ENCODE measurements at regions not wholly inside any gene's neighbourhood (a gene's known extent, or its start where the extent isn't known, plus 50 kb on each side); places are given as distances from the start of the nearest gene placed in this dataset.
"Not testable (repeated sequence)": the region's sequence is repeated elsewhere in the genome, so short reads cannot be mapped to it uniquely, and the experiment has no call there.

DNA sequence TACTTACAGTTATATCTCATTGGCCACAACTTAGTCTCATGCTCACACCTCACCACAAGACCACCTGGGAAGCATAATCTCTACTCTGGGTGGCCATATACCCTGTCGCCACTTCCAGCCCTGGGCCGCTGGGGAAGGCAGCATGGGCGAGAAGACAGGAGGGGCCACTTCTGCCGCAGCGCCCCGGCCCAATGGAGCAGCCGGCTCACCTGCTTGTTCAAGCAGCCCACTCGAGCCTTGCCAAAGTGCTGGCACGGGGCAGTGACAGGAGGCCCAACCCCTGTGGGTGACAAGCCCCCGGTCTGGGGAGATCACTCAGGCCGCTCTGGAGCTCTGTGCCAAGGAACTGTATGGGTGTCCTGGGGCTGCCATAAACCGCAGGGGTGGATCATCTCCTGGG is 203.4 kb downstream of the CCT8L2 start:
- intact Hi-C loops (cut with micrococcal nuclease); DNase-seq: not testable (repeated sequence)

GRCh38 chr22:16388616-16389015 is 204.0 kb downstream of the CCT8L2 start:
- H3K27me3 ChIP-seq (ENCODE audit: low read depth), result peaks cover 31% of the 10 kb centered on the region
- H3K36me3 ChIP-seq; intact Hi-C loops (cut with micrococcal nuclease); DNase-seq; H3K4me3 ChIP-seq; H3K4me1 ChIP-seq; H3K27ac ChIP-seq (replicated peaks); H3K9me3 ChIP-seq (replicated peaks): not testable (repeated sequence)

More for the DNA sequence above, 203.4 kb downstream of the CCT8L2 start:
- not testable (repeated sequence) for H3K9me3 ChIP-seq (replicated peaks); H3K27ac ChIP-seq (replicated peaks); H3K36me3 ChIP-seq; H3K4me1 ChIP-seq; H3K4me3 ChIP-seq
- peaks cover 31% of the 10 kb centered on the region for H3K27me3 ChIP-seq (ENCODE audit: low read depth)

DNA sequence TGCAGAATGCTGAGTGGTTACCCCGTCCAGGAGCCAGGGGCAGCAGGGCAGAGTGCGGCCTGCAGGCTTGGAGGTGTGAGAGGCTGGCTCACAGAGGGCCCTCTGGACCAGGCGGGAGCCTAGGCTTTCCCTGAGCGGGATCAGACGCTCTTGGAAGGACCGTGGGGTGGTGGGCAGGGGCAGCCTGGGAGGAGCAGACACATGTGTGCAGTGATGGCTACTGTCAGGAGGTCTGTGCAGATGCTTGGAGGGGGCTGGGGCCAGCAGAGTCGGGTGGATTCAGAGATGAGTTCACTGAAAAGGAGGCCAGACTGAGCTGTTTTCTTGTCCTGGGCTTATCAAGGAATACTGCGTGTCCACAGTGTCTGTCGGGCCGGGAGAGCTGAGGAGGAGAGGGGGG is 204.5 kb downstream of the CCT8L2 start:
- H3K4me1 ChIP-seq; DNase-seq; H3K4me3 ChIP-seq; H3K36me3 ChIP-seq; intact Hi-C loops (cut with micrococcal nuclease); H3K9me3 ChIP-seq (replicated peaks); H3K27ac ChIP-seq (replicated peaks): not testable (repeated sequence)
- H3K27me3 ChIP-seq (ENCODE audit: low read depth), result peaks cover 31% of the 10 kb centered on the region

DNA sequence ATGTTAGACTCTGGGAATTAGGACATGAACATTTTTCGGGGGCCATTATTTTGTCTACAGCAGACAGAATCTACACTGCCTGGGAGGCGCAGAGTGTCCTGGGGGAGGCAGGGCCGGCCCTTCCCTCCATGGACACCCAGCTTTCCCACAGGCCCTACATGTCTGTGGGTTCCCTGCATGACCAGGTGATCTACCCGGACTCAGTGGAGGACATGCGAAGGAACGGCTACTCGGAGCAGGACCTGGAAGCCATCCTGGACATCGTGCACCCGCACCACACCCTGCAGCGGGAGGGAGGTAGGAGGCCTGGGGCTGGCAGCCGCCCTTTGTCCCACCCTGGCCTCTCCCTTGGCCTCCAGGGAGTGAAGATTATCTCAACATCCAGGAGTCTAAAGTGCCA is 205.1 kb downstream of the CCT8L2 start:
- H3K9me3 ChIP-seq (replicated peaks); H3K4me1 ChIP-seq; intact Hi-C loops (cut with micrococcal nuclease): not testable (repeated sequence)

DNA sequence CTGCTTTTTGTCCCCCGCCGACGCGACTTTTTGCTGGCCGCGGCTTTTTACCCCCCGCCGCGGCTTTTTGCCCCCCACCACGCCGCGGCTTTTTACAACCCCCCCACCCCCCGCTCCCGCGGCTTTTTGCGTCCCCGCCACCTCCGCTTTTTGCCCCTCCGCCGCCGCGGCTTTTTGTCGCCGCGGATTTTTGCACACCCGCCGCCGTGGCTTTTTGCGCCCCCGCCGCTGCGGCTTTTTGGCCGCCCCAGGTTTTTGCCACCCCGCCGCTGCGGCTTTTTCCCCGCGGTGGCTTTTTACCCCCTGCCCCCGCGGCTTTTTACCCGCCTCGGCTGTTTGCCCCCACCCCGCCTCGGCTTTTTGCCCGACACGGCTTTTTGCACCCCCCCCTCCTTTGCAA is 205.5 kb downstream of the CCT8L2 start:
- Histone ChIP-seq H3K36me3 (no peaks in the 10 kb centered on the region), H3K4me1 (no peaks in the 10 kb centered on the region), H3K27ac (replicated peaks) (no peak overlapping the region), H3K27me3 (ENCODE audit: low read depth) (peaks cover 31% of the 10 kb centered on the region), H3K9me3 (replicated peaks) (no peaks in the 10 kb centered on the region), H3K4me3 (no peak overlapping the region)
- intact Hi-C loops (cut with micrococcal nuclease), result no loop called here
- no peak for DNase-seq
- TF ChIP-seq CTCF (IDR thresholded peaks at IDR 0.05; ENCODE audit: borderline replicate concordance), result no peak

More for the DNA sequence above, 205.1 kb downstream of the CCT8L2 start:
- not testable (repeated sequence) for H3K27ac ChIP-seq (replicated peaks); H3K4me3 ChIP-seq; H3K36me3 ChIP-seq; DNase-seq
- H3K27me3 ChIP-seq (ENCODE audit: low read depth), result peaks cover 31% of the 10 kb centered on the region

DNA sequence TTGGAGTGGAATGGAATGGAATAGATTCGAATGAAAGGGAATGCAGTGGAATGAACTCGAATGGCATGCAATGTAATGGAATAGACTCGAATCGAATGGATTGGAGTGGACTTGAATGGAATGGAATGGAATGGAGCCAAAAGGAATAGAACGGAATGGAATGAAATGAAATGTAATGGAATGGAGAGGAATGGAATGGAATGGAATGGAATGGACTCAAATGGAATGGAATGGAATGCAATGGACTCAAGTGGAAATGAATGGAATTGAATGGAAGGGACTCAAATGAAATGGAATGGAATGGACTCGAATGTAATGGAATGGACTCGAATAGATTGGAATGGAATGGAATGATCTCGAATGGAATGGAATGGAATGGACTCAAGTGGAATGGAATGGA is 231.3 kb downstream of the CCT8L2 start:
- H3K27me3 ChIP-seq (ENCODE audit: low read depth); H3K4me1 ChIP-seq; H3K36me3 ChIP-seq; H3K9me3 ChIP-seq (replicated peaks); DNase-seq; H3K27ac ChIP-seq (replicated peaks); H3K4me3 ChIP-seq; intact Hi-C loops (cut with micrococcal nuclease): not testable (repeated sequence)

DNA sequence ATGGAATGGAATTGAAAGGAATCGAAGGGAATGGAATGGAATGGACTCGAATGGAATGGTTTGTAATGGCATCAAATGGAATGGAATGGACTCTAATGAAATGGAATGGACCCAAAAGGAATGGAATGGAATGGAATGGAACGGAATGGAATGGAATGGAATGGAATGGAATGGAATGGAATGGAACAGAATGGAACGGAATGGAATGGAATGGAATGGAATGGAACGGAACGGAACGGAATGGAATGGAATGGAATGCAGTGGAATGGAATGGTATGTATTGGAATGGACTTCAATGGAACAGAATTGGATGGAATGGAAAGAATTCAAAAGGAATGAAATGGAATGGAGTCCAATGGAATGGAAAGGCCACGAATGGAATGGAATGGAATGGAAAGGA is 240.0 kb downstream of the CCT8L2 start:
- H3K27ac ChIP-seq (replicated peaks); DNase-seq; H3K9me3 ChIP-seq (replicated peaks); H3K4me1 ChIP-seq; intact Hi-C loops (cut with micrococcal nuclease); H3K4me3 ChIP-seq; H3K27me3 ChIP-seq (ENCODE audit: low read depth); H3K36me3 ChIP-seq: not testable (repeated sequence)

DNA sequence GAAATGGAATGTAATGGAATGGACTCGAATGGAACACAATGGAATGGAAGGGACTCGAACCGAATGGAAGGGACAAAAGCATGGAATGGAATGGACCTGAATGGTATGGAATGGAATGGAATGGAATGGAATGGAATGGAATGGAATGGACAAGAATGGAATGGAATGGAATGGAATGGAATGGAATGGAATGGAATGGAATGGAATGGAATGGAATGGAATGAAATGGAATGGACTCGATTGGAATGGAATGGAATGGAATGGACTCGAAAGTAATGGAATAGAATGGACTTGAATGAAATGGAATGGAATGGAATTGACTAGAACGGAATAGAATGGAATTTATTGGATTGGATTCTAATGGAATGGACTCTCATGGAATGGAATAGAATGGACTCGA is 245.5 kb downstream of the CCT8L2 start:
- H3K9me3 ChIP-seq (replicated peaks); H3K4me1 ChIP-seq; intact Hi-C loops (cut with micrococcal nuclease); H3K4me3 ChIP-seq; H3K36me3 ChIP-seq; H3K27me3 ChIP-seq (ENCODE audit: low read depth); H3K27ac ChIP-seq (replicated peaks); DNase-seq: not testable (repeated sequence)

DNA sequence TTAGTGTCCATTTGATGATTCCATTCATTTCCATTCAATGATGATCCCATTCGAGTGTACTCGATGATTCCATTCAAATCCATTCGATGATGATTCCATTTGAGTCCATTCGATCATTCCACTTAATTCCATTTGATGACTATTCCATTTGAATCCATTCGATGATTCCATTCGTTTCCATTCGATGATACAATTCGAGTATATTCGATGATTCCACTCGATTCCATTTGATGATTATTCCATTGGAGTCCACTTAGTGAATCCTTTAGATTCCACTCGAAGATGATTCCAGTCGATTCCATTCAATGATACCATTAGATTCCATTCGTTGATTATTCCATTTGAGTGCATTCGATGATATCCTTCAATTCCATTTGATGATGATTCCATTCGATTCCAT is 277.0 kb downstream of the CCT8L2 start:
- H3K4me1 ChIP-seq; H3K27ac ChIP-seq (replicated peaks); H3K4me3 ChIP-seq; intact Hi-C loops (cut with micrococcal nuclease); DNase-seq; H3K36me3 ChIP-seq; H3K27me3 ChIP-seq (ENCODE audit: low read depth): not testable (repeated sequence)
- H3K9me3 ChIP-seq (replicated peaks), result peaks cover 22% of the 10 kb centered on the region

Data from left ventricle myocardium inferior (tissue), 1 donor.